ENCODE measurements at regions not wholly inside any gene's neighbourhood (a gene's known extent, or its start where the extent isn't known, plus 50 kb on each side); places are given as distances from the start of the nearest gene placed in this dataset.

DNA sequence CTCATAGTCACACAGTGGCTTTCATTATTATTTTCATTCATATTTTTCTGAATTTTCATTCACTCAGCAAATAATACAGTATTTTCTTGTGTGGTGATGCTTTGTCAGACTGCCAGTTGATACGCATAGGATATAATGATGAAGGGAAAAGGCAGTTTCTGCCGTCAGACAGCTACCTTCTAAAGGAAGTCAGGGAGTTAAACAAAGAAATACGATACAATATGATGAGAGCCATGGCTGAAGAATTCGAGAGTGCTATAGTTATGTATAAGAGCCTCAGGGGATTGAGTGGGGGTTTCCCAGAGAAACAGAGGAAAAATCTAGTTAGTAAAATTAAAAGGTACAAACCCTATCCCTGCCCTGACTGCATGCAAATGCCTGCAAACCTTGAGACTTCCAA is 479.1 kb downstream of the OLFM4 start:
- TF ChIP-seq CTCF (IDR thresholded peaks at IDR 0.05; ENCODE audit: extremely low read depth, missing control alignments): no peak

DNA sequence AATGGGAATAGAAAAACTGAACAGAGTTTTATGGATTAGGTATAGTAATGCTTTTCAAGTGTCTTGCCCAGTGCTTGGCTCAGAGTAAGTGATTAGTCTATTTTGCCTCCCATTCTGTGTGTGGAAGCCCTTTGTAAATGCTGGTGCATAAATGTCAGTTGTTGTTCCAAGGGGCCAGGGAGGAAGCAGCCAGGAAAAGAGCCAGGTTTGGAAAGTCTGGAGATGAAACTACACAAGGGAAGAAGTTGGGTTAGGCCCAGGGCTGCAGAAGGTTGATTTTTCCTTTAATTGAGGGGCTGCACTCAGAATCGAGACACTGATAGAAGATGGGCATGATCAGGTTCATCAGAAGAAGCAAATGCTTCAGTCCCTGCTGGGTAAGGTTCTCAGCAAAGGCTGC is 484.0 kb downstream of the OLFM4 start:
- no peak for TF ChIP-seq CTCF (IDR thresholded peaks at IDR 0.05; ENCODE audit: extremely low read depth, missing control alignments)

More for the DNA sequence above, 479.1 kb downstream of the OLFM4 start:
- no peak for DNase-seq (ENCODE audit: low spot score)

DNA sequence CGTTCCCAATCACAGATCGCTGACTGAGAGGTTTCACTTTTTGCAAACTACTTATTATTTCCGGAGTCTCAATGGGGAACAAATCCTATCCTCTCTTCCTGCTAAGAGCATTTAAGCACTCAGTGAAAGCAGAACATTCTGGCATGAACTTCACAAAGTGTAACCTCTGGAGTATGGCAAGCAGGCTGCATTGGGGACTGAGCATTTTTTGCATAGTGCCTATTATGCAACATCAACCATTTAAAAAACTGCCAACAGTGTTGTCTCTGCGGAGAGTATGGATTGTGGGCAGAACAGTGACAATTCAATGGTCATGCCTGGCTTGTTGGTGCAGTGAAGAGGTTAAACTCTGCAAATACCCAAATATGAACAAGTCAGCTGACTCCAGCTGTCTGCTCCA is 484.6 kb downstream of the OLFM4 start:
- TF ChIP-seq CTCF (IDR thresholded peaks at IDR 0.05; ENCODE audit: extremely low read depth, missing control alignments): no peak
- no peak for DNase-seq (ENCODE audit: low spot score)

More for the DNA sequence above, 484.0 kb downstream of the OLFM4 start:
- DNase-seq (ENCODE audit: low spot score): no peak

DNA sequence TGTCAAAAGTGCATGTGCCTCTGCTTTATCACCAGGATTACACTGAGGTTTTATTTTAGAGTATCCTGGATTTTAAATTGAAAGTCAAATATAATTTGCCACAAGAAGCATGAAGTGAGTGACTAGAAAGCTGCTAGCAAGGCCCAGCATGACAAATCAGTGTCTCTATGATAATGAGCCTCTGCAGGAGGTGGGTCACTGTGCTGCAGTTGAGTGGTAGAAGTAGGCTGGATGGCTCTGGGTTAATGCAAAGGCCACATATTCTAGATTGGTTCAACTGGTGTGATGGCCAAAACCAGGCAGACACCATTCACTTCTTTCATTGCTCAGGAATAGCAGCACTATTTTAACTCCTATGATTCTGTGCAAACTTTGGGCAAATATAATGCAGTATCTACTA is 491.5 kb downstream of the OLFM4 start:
- no peak for DNase-seq (ENCODE audit: low spot score)
- no peak for TF ChIP-seq CTCF (IDR thresholded peaks at IDR 0.05; ENCODE audit: extremely low read depth, missing control alignments)

DNA sequence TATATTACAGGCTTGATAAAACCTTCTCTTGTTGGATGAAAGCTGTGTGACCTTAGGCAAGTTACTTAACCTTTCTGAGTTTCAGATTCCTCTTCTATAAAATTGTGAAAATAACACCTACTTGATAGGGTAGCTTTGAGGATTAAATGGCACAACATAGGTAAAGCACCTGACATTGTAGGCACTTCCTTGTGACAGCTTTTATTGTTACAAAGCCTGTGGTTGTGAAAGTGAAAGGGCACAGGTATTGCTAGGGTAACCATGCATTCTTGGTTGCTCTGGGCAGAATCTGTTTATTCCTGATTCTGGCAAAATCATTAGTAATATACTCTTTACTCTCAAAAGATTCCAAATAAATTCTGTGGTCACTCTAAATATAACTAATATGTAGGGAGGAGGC is 493.4 kb downstream of the OLFM4 start:
- DNase-seq (ENCODE audit: low spot score): no peak
- no peak for TF ChIP-seq CTCF (IDR thresholded peaks at IDR 0.05; ENCODE audit: extremely low read depth, missing control alignments)

DNA sequence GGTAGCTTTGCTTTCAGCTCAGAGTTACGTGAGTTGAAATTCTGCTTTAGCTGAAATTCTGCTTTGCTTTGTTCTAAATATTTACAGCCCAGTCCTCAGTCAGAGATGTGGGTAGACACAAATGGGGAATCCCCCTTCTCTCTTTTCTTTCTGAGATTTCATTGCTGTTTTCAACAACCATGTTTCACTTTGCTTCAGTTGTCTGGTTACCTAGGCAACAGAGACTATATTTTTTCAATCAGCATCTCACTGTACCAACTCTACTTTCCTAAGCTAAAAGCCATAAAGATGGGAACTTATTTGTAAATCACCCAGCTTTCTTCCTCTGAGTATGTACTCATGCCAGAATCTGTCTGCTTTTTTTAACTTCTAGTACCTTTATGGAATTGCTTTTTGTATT is 509.0 kb downstream of the OLFM4 start:
- no peak for DNase-seq (ENCODE audit: low spot score)
- TF ChIP-seq CTCF (IDR thresholded peaks at IDR 0.05; ENCODE audit: extremely low read depth, missing control alignments): no peak

DNA sequence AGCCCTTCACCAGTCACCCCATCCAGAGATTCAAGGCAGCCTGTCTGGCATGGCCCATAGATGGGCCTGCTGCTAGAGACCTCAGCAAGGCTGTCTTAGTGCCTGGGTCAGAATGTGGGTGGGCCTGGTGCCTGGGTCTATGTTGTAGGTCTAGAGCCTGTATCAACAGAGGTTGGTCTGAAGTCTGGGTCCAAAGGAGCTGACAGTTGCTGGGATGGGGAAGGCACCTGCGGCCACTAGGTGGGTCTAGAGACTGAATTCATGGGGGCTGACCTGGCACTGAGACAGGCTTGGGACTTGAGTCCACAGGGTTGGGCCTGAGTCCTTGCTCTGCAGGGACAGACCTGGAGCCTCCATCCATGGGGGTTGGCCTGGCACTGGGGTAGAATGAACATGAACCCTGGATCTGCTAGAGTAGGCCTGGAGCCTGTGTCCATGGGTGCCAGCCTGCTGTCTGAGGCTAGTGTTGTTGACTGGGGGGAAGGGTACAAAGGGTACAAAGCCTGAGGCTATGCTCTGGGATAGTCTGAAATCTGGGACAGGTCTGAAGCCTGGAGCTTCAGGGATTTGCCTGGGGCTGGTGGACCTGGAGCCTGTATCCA is 516.8 kb downstream of the OLFM4 start:
- no peak for DNase-seq (ENCODE audit: low spot score)
- no peak for TF ChIP-seq CTCF (IDR thresholded peaks at IDR 0.05; ENCODE audit: extremely low read depth, missing control alignments)
